WI38 (cell line): ENCODE measurements at regions not wholly inside any gene's neighbourhood (a gene's known extent, or its start where the extent isn't known, plus 50 kb on each side); places are given as distances from the start of the nearest gene placed in this dataset.

Source experiments
- H3K4me3 ChIP-seq: 2 replicates; pipeline ENCODE4 v1.5.1; 2011; ENCODE audit warnings: low read depth, mild to moderate bottlenecking, control low read depth, low read length
- TF ChIP-seq, protein P1 (sequence below): IDR thresholded peaks from 2 replicates; pipeline ENCODE4 v1.5.1; 2012; ENCODE audit warnings: low read depth, mild to moderate bottlenecking, control low read depth, low read length

- H3K4me3 ChIP-seq: no peak overlapping the region
- TF ChIP-seq, protein P1, sequence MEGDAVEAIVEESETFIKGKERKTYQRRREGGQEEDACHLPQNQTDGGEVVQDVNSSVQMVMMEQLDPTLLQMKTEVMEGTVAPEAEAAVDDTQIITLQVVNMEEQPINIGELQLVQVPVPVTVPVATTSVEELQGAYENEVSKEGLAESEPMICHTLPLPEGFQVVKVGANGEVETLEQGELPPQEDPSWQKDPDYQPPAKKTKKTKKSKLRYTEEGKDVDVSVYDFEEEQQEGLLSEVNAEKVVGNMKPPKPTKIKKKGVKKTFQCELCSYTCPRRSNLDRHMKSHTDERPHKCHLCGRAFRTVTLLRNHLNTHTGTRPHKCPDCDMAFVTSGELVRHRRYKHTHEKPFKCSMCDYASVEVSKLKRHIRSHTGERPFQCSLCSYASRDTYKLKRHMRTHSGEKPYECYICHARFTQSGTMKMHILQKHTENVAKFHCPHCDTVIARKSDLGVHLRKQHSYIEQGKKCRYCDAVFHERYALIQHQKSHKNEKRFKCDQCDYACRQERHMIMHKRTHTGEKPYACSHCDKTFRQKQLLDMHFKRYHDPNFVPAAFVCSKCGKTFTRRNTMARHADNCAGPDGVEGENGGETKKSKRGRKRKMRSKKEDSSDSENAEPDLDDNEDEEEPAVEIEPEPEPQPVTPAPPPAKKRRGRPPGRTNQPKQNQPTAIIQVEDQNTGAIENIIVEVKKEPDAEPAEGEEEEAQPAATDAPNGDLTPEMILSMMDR: no peak
Measured at GRCh38 chr5:3786165-3786564, 190.5 kb downstream of the IRX1 start.

DNA sequence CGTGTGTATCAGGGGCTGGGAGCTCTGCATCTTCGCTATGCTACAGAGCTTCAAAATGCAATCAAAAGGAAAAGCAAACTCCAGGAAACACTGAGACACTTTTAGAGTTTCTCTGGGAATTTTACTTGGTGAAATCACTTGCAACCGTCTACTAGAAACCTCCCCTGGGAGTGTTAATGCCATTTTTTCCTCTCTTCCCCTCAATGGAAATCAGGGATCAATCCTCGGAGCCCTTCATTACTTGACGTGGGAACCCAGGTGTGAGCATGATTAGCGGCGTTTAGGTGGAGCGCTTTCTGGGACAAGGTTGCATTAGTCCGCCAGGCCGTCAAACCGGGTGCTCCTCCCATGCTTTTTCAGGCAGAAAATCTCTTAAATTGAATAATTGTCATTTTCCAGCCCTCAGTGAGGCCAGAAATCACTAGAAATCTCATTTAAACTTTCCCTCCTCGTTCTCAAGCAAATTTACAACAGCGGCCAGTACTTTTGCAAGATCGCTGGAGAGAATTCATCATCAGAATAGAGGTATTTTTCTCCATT lies 191.3 kb downstream of the IRX1 start:
- H3K4me3 ChIP-seq: no peak overlapping the region
- TF ChIP-seq, protein P1: no peak

GRCh38 chr5:3787604-3788003 lies 192.0 kb downstream of the IRX1 start:
- TF ChIP-seq, protein P1: no peak
- H3K4me3 ChIP-seq: no peak overlapping the region

- TF ChIP-seq, protein P1: no peak
- no peak overlapping the region for H3K4me3 ChIP-seq
Measured at GRCh38 chr5:3789519-3790193, 194.0 kb downstream of the IRX1 start.

GRCh38 chr5:3793162-3793561 lies 197.5 kb downstream of the IRX1 start:
- TF ChIP-seq, protein P1: no peak
- H3K4me3 ChIP-seq: no peak overlapping the region

GRCh38 chr5:3794611-3795010 lies 199.0 kb downstream of the IRX1 start:
- TF ChIP-seq, protein P1: no peak
- no peak overlapping the region for H3K4me3 ChIP-seq

DNA sequence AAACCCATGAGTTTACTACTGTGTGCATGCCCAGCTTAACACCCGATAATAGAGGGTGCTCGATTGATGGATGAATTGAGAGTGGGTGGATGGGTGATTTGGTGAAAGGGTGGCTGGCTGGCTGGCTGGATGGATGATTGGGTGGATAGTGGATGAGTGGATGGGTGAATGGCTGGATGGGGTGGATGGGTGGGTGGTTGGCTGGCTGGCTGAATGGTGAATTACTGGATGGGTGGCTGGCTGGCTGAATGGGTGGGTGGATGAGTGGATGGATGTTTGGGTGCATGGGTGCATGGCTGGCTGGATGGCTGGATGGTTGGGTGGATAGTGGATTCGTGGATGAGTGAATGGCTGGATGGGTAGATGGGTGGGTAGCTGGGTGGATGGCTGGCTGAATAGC lies 201.1 kb downstream of the IRX1 start:
- TF ChIP-seq, protein P1: no peak
- H3K4me3 ChIP-seq: no peak overlapping the region
